KMS-11 (cell line): ENCODE measurements at regions not wholly inside any gene's neighbourhood (a gene's known extent, or its start where the extent isn't known, plus 50 kb on each side); places are given as distances from the start of the nearest gene placed in this dataset.

Source experiments
- H2AFZ ChIP-seq: fragments of 200-600 bp; sonication (generic); 2 replicates; pipeline ENCODE4 v1.6.1; 2016; ENCODE audit warnings: antibody characterized with exemption, mixed run types, low read depth
- H3K27ac ChIP-seq: fragments of 200-600 bp; sonication (generic); 2 replicates; pipeline ENCODE4 v1.6.1; 2016; ENCODE audit warnings: mild to moderate bottlenecking, mixed run types
- H3K27me3 ChIP-seq: fragments of 200-600 bp; sonication (generic); 2 replicates; pipeline ENCODE4 v1.6.1; 2017; ENCODE audit warnings: mild to moderate bottlenecking, low read depth, mixed run types, moderate library complexity; ENCODE audit not compliant: insufficient read depth
- H3K36me3 ChIP-seq: fragments of 200-600 bp; sonication (generic); 2 replicates; pipeline ENCODE4 v1.6.1; 2017; ENCODE audit warnings: mild to moderate bottlenecking, mixed run types; ENCODE audit not compliant: insufficient read depth
- H3K4me1 ChIP-seq: fragments of 200-600 bp; sonication (generic); 2 replicates; pipeline ENCODE4 v1.6.1; 2016; ENCODE audit warnings: mild to moderate bottlenecking, low read depth, mixed run types; ENCODE audit not compliant: poor library complexity, severe bottlenecking
- H3K4me2 ChIP-seq: fragments of 200-600 bp; sonication (generic); 2 replicates; pipeline ENCODE4 v1.7.0; 2016; ENCODE audit warnings: mild to moderate bottlenecking, mixed run types
- H3K4me3 ChIP-seq: fragments of 200-600 bp; sonication (generic); IDR thresholded peaks from 2 replicates; pipeline ENCODE4 v1.6.1; 2017; ENCODE audit warnings: low read depth, low read length, mixed read lengths; ENCODE audit not compliant: insufficient read depth
- H3K79me2 ChIP-seq: fragments of 200-600 bp; sonication (generic); 2 replicates; pipeline ENCODE4 v1.6.1; 2016; ENCODE audit warnings: low read depth, mixed run types; ENCODE audit not compliant: insufficient read depth
- H3K9ac ChIP-seq: fragments of 200-600 bp; sonication (generic); 2 replicates; pipeline ENCODE4 v1.6.1; 2016; ENCODE audit warnings: mild to moderate bottlenecking, mixed run types
- H4K20me1 ChIP-seq: fragments of 200-600 bp; sonication (generic); 2 replicates; pipeline ENCODE4 v1.6.1; 2016; ENCODE audit warnings: mild to moderate bottlenecking, mixed run types; ENCODE audit not compliant: insufficient read depth
- TF ChIP-seq, protein P1 (sequence below): fragments of 200-600 bp; sonication (generic); conservative IDR thresholded peaks from 2 replicates; pipeline ENCODE4 v1.6.1; 2017; ENCODE audit warnings: low read depth, mild to moderate bottlenecking, antibody characterized with exemption, low read length, moderate library complexity, mixed read lengths

DNA sequence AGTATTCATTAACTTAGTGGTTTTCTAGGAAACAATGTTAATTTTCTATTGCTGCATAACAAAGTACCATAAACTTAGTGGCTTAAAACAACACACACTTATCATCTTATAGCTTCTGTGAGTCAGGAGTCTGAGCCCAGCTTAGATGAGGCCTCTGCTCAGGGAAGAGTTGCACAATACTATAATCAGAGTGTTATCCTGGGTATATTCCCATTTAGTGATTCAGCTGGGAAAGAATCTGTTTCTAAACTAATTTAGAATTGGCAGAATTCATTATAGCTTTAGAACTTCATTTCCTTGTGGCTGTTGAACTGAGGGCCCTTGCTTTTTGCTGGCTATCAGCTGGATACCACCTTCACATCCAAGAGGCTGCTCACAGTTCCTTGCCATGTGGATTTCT lies 515.5 kb downstream of the BRINP3 start:
- H3K4me1 ChIP-seq: no peaks in the 10 kb centered on the region
- no peaks in the 10 kb centered on the region for H3K79me2 ChIP-seq
- TF ChIP-seq, protein P1, sequence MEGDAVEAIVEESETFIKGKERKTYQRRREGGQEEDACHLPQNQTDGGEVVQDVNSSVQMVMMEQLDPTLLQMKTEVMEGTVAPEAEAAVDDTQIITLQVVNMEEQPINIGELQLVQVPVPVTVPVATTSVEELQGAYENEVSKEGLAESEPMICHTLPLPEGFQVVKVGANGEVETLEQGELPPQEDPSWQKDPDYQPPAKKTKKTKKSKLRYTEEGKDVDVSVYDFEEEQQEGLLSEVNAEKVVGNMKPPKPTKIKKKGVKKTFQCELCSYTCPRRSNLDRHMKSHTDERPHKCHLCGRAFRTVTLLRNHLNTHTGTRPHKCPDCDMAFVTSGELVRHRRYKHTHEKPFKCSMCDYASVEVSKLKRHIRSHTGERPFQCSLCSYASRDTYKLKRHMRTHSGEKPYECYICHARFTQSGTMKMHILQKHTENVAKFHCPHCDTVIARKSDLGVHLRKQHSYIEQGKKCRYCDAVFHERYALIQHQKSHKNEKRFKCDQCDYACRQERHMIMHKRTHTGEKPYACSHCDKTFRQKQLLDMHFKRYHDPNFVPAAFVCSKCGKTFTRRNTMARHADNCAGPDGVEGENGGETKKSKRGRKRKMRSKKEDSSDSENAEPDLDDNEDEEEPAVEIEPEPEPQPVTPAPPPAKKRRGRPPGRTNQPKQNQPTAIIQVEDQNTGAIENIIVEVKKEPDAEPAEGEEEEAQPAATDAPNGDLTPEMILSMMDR: no peak
- no peak overlapping the region for H3K27ac ChIP-seq
- no peaks in the 10 kb centered on the region for H3K27me3 ChIP-seq
- no peaks in the 10 kb centered on the region for H3K36me3 ChIP-seq
- no peaks in the 10 kb centered on the region for H4K20me1 ChIP-seq
- no peak overlapping the region for H3K4me3 ChIP-seq
- no peak overlapping the region for H2AFZ ChIP-seq
- H3K4me2 ChIP-seq: no peak overlapping the region
- no peak overlapping the region for H3K9ac ChIP-seq

DNA sequence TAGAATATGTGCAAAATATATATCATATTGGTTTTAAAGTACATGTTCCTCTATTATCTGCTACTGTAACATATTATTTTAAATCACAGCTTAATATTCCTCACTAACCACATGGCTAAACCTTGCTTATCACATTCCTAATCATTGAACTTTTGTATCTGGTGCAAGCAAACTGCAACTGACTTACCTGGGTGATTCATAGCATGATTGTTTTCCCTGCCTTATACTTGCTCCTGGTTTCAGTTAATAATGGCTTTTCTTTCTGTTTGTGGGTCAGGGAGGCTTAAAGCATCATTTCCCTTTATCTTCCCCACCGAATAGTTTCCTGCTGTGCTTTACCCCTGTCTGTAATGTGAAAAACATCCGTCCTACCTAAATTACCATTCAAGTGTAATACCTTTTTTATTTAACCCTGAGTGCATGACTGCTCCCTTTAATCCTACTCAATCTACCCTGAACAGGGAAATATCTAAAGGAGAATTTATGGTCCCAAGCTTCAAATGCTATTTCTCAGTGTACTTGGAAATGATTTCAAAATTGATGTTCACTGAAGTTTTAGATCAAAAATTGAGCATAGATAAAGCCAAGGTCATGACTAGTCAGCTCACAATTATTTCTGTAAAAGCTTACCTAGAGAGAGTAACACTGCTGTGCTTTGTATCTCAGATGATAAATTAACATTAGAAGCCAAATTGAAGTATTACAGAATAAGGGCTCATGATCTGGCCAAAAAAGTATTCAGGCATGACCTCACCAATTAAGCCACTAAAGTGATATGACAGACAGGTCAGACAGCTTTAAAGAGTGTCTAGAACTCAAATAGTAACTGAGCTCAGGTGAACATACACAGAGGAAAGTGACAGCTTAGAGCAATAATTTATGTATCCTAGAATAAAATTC lies 507.1 kb downstream of the BRINP3 start:
- no peaks in the 10 kb centered on the region for H3K79me2 ChIP-seq
- no peak overlapping the region for H2AFZ ChIP-seq
- H3K4me3 ChIP-seq: no peak overlapping the region
- H4K20me1 ChIP-seq: no peaks in the 10 kb centered on the region
- no peak overlapping the region for H3K27ac ChIP-seq
- TF ChIP-seq, protein P1: no peak
- no peak overlapping the region for H3K9ac ChIP-seq
- H3K4me2 ChIP-seq: no peak overlapping the region
- H3K36me3 ChIP-seq: no peaks in the 10 kb centered on the region
- H3K27me3 ChIP-seq: no peaks in the 10 kb centered on the region
- H3K4me1 ChIP-seq: no peaks in the 10 kb centered on the region

DNA sequence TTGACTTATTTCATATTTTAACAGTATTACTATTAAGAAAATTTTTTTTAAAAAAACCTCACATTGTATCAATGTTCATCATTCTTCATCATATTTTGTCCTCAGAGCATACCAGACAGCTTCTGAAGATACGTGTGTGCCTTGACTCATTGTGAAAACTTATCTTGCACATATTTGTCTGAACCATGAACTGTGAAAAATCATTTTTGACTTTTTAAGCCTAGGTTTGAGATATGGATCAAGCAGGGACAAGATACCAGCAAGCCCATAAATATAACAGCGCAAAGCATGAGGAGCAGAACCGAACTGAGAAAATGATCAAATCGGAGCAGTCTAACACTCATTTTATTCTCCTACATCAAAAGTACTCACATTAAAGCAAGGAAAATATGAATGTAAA lies 506.0 kb downstream of the BRINP3 start:
- Histone ChIP-seq H3K27me3 (no peaks in the 10 kb centered on the region), H2AFZ (no peak overlapping the region), H3K4me2 (no peak overlapping the region), H3K9ac (no peak overlapping the region), H3K27ac (no peak overlapping the region), H3K36me3 (no peaks in the 10 kb centered on the region), H3K4me1 (no peaks in the 10 kb centered on the region), H4K20me1 (no peaks in the 10 kb centered on the region), H3K79me2 (no peaks in the 10 kb centered on the region), H3K4me3 (no peak overlapping the region)
- TF ChIP-seq, protein P1: no peak

DNA sequence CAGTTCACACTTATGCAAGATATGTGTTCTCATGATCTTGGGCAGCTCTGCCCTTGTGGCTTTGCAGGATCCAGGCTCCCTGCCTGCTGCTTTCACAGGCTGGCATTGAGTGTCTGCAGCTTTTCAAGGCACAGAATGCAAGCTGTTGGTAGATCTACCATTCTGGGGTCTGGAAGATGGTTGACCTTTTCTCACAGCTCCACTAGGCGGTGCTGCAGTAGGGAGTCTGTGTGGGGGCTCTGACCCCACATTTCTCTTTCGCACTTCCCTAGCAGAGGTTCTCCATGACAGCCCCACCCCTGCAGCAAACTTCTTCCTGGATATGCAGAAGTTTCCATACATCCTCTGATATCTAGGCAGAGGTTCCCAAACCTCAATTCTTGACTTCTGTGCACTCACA lies 500.5 kb downstream of the BRINP3 start:
- TF ChIP-seq, protein P1: no peak
- no peak overlapping the region for H3K9ac ChIP-seq
- H3K79me2 ChIP-seq: no peaks in the 10 kb centered on the region
- no peaks in the 10 kb centered on the region for H3K4me1 ChIP-seq
- H3K27me3 ChIP-seq: no peaks in the 10 kb centered on the region
- H3K4me2 ChIP-seq: no peak overlapping the region
- no peaks in the 10 kb centered on the region for H4K20me1 ChIP-seq
- no peak overlapping the region for H3K4me3 ChIP-seq
- no peak overlapping the region for H3K27ac ChIP-seq
- H3K36me3 ChIP-seq: no peaks in the 10 kb centered on the region
- no peak overlapping the region for H2AFZ ChIP-seq
